ENCODE measurements at regions not wholly inside any gene's neighbourhood (a gene's known extent, or its start where the extent isn't known, plus 50 kb on each side); places are given as distances from the start of the nearest gene placed in this dataset.

DNA sequence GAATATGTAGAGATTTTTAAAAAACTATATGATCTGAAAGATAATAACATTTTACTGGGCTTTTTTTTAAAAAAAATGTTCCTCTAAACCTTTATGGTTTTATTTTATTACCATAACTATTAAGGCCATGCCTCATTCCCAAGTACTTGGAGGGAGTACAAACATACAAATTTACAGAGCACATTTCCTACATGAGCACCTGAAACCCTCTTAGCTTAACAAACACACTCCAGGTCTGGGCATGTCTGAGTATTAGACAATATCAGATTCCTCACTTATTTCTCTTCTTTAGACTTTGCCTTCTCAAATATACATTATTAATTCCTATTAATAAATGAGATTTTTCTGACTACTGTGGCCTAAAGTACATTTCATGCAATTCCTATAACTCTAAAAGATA, 319.2 kb downstream of the SLCO4C1 start:
- no peaks in the 10 kb centered on the region for H3K27me3 ChIP-seq (ENCODE audit: insufficient read depth, low read depth, low read length)
- no peaks in the 10 kb centered on the region for H3K36me3 ChIP-seq (ENCODE audit: insufficient read depth, low read length)
- H3F3A ChIP-seq (ENCODE audit: insufficient read depth, low read length, poor library complexity, severe bottlenecking) = no peaks in the 10 kb centered on the region
- no peaks in the 10 kb centered on the region for H3K79me2 ChIP-seq (replicated peaks; ENCODE audit: insufficient read depth, low read length)
- no peak overlapping the region for H3K9ac ChIP-seq (ENCODE audit: low read length)
- no peak overlapping the region for H3K4me3 ChIP-seq (ENCODE audit: low read length)
- no peak for TF ChIP-seq SMC3 (conservative IDR thresholded peaks at IDR 0.05; ENCODE audit: poor library complexity)
- no peak for TF ChIP-seq MXI1 (conservative IDR thresholded peaks at IDR 0.05; ENCODE audit: poor library complexity, severe bottlenecking)
- no peak for TF ChIP-seq EZH2 (IDR thresholded peaks at IDR 0.05; ENCODE audit: borderline replicate concordance, insufficient read depth, low read length, poor library complexity, severe bottlenecking)
- TF ChIP-seq TAF1 (IDR thresholded peaks at IDR 0.05; ENCODE audit: low read depth) = no peak
- TF ChIP-seq POLR2AphosphoS5 (IDR thresholded peaks at IDR 0.05) = no peak
- TF ChIP-seq, protein P1, sequence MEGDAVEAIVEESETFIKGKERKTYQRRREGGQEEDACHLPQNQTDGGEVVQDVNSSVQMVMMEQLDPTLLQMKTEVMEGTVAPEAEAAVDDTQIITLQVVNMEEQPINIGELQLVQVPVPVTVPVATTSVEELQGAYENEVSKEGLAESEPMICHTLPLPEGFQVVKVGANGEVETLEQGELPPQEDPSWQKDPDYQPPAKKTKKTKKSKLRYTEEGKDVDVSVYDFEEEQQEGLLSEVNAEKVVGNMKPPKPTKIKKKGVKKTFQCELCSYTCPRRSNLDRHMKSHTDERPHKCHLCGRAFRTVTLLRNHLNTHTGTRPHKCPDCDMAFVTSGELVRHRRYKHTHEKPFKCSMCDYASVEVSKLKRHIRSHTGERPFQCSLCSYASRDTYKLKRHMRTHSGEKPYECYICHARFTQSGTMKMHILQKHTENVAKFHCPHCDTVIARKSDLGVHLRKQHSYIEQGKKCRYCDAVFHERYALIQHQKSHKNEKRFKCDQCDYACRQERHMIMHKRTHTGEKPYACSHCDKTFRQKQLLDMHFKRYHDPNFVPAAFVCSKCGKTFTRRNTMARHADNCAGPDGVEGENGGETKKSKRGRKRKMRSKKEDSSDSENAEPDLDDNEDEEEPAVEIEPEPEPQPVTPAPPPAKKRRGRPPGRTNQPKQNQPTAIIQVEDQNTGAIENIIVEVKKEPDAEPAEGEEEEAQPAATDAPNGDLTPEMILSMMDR (IDR thresholded peaks at IDR 0.05; ENCODE audit: poor library complexity, severe bottlenecking) = no peak
- TF ChIP-seq, protein P2, sequence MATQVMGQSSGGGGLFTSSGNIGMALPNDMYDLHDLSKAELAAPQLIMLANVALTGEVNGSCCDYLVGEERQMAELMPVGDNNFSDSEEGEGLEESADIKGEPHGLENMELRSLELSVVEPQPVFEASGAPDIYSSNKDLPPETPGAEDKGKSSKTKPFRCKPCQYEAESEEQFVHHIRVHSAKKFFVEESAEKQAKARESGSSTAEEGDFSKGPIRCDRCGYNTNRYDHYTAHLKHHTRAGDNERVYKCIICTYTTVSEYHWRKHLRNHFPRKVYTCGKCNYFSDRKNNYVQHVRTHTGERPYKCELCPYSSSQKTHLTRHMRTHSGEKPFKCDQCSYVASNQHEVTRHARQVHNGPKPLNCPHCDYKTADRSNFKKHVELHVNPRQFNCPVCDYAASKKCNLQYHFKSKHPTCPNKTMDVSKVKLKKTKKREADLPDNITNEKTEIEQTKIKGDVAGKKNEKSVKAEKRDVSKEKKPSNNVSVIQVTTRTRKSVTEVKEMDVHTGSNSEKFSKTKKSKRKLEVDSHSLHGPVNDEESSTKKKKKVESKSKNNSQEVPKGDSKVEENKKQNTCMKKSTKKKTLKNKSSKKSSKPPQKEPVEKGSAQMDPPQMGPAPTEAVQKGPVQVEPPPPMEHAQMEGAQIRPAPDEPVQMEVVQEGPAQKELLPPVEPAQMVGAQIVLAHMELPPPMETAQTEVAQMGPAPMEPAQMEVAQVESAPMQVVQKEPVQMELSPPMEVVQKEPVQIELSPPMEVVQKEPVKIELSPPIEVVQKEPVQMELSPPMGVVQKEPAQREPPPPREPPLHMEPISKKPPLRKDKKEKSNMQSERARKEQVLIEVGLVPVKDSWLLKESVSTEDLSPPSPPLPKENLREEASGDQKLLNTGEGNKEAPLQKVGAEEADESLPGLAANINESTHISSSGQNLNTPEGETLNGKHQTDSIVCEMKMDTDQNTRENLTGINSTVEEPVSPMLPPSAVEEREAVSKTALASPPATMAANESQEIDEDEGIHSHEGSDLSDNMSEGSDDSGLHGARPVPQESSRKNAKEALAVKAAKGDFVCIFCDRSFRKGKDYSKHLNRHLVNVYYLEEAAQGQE (IDR thresholded peaks at IDR 0.05; ENCODE audit: borderline replicate concordance) = no peak
- TF ChIP-seq RAD21 (conservative IDR thresholded peaks at IDR 0.05) = no peak
- TF ChIP-seq EP300 (conservative IDR thresholded peaks at IDR 0.05; ENCODE audit: poor library complexity, severe bottlenecking) = no peak
- H4K20me1 ChIP-seq (ENCODE audit: insufficient read depth) = no peaks in the 10 kb centered on the region
- H3K4me2 ChIP-seq (ENCODE audit: low read length) = no peak overlapping the region
- no peak overlapping the region for H3K27ac ChIP-seq (ENCODE audit: low read length)
- no peaks in the 10 kb centered on the region for H3K9me3 ChIP-seq (ENCODE audit: low read length)
- H3K9me2 ChIP-seq (ENCODE audit: insufficient read depth, low read length) = no peaks in the 10 kb centered on the region
- H2AFZ ChIP-seq (ENCODE audit: low read depth, low read length) = no peak overlapping the region

DNA sequence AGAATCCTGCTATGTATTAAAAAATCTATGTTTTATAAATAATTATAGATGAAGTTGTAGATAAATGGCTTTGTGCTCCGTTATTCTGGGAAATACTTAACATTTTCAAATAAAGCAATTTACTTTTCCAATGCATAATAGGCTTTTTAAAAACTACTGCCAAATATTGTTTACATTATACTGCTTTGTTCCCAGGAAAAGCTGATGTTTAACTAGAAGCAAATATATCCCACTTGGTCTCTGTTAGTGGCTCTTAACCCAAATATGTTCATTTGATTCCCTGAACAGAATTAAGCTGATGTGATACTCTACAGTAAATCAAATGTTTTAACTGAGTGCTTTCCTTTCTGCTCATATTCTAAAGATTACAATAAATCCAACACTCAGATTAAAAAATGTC, 326.3 kb downstream of the SLCO4C1 start:
- TF ChIP-seq POLR2AphosphoS5 (IDR thresholded peaks at IDR 0.05) (no peak), SMC3 (conservative IDR thresholded peaks at IDR 0.05; ENCODE audit: poor library complexity) (no peak), EP300 (conservative IDR thresholded peaks at IDR 0.05; ENCODE audit: poor library complexity, severe bottlenecking) (no peak)
- TF ChIP-seq, protein P2 (IDR thresholded peaks at IDR 0.05; ENCODE audit: borderline replicate concordance) = no peak
- H3K9ac ChIP-seq (ENCODE audit: low read length) = no peak overlapping the region

More for the DNA sequence above, 326.3 kb downstream of the SLCO4C1 start:
- H3K27me3 ChIP-seq (ENCODE audit: insufficient read depth, low read depth, low read length) = no peaks in the 10 kb centered on the region
- H3K4me2 ChIP-seq (ENCODE audit: low read length) = no peak overlapping the region
- H3K27ac ChIP-seq (ENCODE audit: low read length) = no peak overlapping the region
- H3K9me2 ChIP-seq (ENCODE audit: insufficient read depth, low read length) = no peaks in the 10 kb centered on the region
- no peaks in the 10 kb centered on the region for H3K79me2 ChIP-seq (replicated peaks; ENCODE audit: insufficient read depth, low read length)
- H3K4me3 ChIP-seq (ENCODE audit: low read length) = no peak overlapping the region
- no peaks in the 10 kb centered on the region for H4K20me1 ChIP-seq (ENCODE audit: insufficient read depth)
- H2AFZ ChIP-seq (ENCODE audit: low read depth, low read length) = no peak overlapping the region
- no peaks in the 10 kb centered on the region for H3F3A ChIP-seq (ENCODE audit: insufficient read depth, low read length, poor library complexity, severe bottlenecking)
- H3K9me3 ChIP-seq (ENCODE audit: low read length) = no peaks in the 10 kb centered on the region
- no peaks in the 10 kb centered on the region for H3K36me3 ChIP-seq (ENCODE audit: insufficient read depth, low read length)
